Head of caudate nucleus (tissue), 42 donors: ENCODE measurements at regions not wholly inside any gene's neighbourhood (a gene's known extent, or its start where the extent isn't known, plus 50 kb on each side); places are given as distances from the start of the nearest gene placed in this dataset.

Experiments
- DNase-seq, 42 donors: peaks; one replicate each; pipeline versions ENCODE4 v3.0.0 to v3.0.0-alpha.2; 2020 to 2021; ENCODE audit warnings: mixed read lengths in 7 of 42
- intact Hi-C: fragments of 100-400 bp; cut with DNase I; formaldehyde crosslinking; loops from one replicate; pipeline ENCODE4 v1.15.0; 2022

DNA sequence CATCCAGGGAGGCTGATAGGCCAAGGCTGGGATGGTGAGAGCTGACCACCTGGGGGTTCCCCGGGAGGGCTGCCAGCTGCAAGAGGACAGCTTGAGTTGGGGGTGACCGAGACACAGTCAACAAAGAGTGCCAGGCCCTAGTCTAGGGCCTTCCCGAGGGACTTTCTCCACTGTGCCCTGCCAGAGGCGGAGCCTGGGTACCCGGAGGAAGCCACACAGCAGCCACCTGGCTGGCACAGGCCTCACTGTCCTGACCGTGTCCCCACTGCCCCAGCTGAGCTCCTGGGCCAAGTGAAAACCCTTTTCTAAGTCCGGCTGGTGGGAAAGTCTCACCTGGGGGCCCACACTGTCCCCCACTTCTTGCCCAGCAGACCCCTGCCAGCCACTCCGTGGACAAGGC is 71.9 kb upstream of the GSE1 start:
- intact Hi-C loops, result no loop called here
- DNase-seq, result no peak

DNA sequence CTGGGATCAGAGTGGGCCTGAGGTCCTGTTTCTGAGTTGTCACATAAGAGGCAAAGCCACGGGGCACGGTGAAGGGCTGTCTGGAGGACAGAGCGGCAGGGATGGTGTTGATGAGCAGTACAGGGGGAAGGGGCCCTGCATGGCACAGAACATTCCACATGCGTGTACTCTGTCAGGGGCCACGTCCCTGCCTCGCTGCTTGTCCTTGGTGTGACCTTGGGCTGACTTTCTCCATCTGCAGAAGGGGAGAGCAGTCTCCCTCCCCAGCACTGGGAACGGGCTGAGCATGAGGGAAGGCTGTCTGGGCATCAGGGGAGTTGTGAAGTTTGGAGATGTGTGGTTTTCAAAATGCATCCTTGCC is 71.5 kb upstream of the GSE1 start:
- DNase-seq, result no peak
- intact Hi-C loops, result no loop called here

DNA sequence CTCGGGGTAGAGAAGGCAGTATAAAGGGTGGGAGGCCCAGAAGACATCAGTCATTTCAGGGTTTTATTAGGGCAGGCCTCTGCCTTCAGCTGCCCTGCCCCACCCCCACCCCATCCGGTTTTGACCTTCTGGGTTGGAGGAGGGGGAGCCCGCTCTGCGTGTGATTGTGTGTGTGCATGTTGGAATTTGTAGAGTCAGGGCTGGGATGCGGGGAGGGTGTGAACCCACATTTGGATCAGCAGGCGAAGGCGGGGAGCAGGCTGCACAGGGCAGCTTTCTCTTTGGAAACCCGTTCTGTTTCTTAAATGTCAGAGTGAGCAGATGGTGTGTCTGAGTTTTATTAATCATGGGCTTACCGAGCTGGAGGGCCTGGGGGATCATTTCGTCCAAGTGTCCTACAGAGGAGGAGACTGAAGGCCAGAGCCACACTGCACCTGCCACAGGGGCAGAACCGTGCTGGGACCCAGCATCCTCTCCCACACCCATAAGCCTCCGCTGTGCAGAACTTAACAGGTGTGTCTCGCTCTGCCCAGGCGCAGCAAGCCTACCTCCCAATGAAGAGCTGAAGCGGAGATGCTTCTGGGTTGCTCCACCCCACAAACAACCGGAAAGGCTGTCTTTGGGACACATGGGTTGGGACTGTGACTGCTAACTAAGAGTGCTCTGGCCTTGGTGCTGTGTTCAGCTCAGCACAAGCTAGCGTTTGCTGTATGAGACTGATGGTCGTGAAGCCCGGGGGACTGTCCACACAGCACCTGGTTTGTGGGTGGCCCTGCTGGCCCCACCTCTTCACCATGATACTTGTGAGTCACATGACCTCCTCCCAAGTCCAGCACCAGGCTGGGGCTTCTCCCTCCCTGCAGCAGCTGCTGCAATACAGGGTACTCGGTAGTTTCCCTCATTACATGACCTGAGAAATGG is 70.9 kb upstream of the GSE1 start:
- intact Hi-C loops, result no loop called here
- DNase-seq, result no peak

DNA sequence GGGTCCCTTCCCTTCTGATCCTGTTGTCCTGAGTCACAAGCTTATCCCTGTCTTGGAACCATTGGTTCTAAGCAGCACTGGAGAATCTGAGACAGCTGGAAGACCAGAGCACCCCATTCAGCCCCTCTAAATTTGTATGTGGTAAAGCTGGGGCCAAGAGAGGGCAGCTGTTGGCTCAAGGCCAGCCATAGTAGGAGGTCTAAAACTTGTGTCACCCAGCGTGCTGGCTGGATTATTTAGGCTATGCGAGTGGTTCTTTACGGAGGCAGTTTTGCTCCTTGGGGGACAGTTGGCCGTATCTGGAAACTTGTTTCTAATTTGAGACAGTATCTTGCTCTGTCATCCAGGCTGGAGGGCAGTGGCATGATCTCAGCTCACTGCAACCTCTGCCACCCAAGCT is 69.6 kb upstream of the GSE1 start:
- intact Hi-C loops, result no loop called here
- no peak for DNase-seq

DNA sequence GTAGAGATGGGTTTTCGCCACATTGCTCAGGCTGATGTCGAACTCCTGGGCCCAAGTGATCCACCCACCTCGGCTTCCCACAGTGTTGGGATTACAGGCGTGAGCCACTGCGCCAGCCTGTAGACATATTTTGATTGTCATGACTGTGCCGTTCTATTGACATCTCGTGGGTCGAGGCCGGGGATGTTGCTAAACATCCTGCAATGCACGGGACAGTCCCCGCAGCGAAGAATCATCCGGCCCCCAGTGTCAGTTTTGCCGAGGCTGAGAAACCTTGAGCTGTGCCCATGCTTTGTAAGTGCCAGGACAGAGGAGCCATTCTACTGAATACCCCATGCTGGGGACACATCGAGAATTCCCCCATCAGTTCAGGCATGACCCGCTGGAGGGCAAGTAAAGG is 69.1 kb upstream of the GSE1 start:
- intact Hi-C loops, result no loop called here
- DNase-seq, result no peak

DNA sequence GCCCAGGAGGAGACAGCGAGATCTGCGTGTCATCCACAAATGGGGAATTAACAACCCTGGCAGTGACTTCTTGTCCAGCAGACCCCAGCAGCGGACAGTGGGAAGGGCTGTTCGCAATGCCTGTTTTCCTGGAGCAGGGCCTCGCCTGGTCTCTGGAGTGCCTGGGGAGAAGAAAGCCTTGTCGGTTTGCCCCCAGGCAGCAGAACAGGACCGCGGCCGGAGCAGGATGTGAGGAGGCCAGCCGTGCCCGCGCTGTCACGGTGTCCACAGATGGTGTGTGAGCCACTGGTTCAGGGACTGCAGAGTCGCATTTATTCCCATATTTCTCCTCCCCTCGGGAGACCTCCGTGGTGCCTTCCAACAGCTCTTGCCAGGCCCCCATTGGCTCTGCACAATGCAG is 68.5 kb upstream of the GSE1 start:
- intact Hi-C loops, result no loop called here

DNA sequence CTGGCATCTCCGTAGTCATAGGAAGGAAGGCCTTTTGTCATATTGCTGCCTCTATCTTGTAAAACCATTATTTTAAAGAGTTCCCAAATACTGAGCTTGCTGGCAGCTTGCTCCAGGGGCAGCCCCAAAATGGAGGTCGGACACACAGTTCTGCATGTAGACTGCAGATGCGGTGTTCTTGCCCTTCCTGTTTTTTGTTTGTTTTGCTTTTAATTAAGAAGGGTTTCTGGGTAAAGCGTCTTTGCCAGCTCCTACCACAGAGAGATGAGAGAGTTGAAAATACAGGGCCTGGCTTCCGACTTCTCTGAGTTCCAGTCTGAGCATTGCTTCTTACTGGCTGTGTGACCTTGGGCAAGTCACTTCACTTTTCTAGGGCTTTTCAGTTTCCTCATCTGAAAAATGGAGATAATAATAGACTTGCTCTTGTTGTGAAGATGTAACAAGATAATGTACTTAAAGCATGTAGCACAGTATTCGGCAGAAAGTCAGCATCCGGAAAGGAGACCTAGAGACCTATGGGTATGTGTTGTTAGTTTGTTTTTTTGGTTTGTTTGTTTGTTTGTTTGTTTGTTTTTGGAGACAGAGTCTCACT is 67.8 kb upstream of the GSE1 start:
- intact Hi-C loops, result no loop called here
- no peak for DNase-seq

More for the DNA sequence above, 68.5 kb upstream of the GSE1 start:
- DNase-seq, result no peak

DNA sequence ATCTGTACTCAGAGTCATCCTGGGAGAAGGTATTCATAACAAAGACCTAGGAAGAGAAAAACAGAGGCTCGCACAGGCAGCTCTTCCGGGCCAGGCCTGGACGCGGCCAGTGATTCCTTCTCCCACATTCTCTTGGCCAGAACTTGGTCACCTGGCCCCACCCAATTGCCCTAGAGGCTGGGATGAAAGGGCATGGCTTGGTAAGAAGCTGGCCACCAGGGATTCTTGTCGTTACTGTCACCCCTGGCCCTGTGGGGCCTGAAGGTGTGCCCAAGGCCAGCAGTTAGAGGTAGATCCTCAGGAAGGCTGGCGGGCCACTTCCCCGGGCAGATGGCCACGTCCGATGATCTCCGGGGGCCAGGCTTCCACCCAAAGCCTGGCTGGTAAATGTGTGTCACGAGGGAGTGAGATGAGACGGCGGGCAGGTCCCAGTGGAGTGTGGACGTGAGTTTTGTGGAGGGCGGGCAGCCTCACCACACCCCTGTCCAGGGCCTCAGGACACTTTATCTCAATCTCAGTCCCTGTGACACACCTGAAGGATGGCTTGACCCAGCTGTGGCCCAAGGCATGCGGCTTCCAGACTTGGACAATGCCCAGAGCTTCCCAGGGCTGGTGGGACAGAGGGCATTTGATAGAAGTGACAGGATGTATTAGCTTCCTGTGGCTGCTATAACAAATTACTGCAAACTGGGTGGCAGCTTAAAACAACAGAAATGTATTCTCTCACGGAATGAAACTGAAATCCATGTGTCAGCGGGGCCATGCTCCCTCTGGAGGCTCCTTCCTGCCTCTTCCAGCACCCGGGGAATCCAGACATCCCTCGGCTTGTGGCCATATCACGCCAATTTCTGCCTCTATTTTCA is 66.3 kb upstream of the GSE1 start:
- DNase-seq, result no peak
- intact Hi-C loops, result no loop called here

DNA sequence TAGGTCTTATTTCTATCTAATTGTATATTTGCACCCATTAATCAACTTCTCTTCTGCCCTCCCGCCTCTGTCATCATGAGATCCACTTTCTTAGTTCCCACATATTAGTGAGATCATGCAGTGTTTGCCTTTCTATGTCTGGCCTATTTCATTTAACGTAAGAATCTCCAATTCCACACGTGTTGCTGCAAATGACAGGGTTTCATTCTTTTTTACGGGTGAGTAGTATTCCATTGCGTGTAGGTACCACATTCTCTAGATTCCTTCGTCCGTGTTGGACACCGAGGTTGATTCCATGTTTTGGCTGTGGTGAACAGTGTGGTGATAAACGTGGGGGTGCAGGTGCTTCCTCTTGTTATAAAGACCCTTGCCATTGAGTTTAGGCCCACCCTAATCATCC is 64.7 kb upstream of the GSE1 start:
- no peak for DNase-seq
- intact Hi-C loops, result no loop called here

DNA sequence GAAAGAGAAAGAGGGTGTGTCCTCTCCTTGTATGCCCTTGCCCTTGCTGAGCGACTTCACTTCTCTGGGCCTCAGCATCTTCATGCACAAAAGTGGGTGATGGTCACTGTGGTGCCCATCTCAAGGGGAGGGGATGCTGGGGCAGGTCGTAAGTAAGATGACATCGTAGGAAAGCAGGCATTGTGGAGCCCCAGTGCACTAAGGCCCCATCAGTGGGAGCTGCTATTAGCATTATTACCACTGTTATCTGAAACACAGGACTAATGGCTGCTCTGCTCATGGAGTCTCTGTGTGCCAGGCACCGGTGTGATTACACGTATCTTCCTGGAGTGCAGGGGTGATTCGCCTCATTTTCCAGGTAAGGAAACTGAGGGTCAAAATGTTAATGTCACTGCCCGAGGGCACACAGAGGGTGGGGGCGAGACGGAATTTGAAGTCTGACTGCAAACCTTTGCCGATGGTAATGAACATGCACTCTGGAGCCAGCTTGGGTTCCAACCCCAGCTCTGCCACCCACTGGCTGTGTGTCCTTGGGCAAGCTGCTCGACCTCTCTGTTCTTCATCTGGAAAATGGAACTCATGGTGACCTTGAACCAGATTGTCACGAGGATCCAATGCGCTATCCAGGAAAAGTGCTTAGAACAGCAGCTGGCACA is 63.2 kb upstream of the GSE1 start:
- intact Hi-C loops, result no loop called here
- no peak for DNase-seq

DNA sequence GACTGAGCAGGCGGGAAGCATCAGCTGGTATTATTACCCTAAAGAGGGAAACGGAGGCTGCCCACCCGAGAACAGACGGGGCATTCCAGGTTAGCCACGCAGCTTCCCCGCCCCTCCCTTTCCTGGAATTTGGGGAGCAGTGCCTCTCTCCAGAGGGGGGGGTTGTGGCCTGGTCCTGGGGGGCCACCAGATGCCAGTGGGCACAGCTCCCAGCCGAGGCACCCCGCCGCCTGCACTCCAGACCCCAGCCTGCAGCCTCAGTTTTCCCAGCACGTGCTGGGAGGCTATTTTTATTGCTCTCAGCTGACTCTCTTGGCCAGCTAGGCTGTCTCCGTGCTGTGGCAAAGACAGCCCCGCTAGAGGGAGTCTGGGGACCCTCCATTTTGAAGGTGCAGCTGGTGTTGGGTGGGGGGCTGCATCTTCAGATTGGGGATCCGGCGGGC is 62.7 kb upstream of the GSE1 start:
- DNase-seq, result no peak
- intact Hi-C loops, result no loop called here

DNA sequence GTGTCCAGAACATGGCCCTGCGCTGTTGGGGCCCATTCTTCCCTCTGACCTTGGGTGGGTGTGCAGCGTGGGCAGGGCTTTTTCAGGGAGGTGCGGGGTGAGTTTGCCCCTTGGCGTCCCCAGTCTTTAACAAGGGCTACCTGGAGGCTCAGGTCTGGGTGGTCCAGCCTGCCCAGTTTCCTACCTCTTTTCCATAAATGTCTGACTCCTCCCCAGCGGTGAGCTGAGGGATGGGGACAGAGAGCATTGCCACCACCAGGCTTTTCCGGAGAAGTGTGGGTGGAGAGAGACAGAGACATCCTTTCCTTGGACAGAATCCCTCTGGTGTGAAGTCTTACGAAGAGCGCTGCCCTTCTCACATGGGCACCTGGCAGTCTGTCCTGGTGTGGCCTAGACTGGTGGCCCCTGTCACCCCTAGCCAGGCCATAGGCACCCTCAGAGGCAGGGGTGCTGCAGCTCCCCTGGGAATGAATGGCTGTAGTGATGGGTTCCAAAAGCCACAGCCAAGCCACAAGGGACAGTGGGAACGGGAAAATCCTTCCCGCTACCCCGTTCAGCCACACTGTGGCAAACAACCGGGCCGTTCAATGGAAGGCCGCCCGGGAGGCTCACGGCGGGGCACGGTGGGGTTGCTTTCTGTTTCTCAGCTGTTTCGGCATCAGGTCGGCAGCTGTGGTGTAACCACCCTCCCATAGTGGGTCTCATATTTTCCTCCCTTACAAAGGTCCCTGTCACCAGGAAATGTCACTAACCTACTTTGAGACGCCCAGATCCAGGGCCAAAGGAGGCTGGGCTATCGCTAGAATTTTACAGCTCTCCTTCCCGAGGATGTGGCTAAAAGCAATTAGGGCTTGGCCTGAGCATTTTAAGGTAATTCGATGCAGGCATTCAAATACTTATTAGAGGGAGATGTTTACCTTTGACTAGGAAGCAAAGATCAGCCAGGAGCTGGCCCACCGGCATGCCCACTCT is 61.9 kb upstream of the GSE1 start:
- intact Hi-C loops, result no loop called here
- DNase-seq, result no peak

DNA sequence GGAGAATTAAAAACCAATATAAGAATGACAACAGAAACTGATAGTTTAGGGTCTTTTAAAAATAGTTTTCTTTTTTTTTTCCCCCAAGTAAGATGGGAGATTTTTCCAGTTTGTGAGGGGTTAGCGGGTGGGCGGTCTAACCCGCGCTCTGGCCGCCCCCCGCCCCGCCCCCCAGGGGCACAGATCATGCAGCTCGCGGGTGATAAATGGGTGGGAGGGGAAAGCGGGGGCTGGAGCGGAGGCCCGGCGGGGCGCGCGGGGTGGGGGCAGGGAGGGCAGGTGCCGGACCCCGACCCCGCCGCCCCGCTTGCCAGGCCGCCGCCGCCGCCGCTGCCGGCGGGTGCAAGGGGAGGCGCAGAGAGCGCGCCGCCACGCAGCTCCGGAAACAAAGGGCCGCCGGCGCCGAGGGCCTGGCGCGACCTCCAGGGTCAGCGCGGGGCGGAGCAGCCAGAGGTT is 60.1 kb upstream of the GSE1 start:
- intact Hi-C loops, result no loop called here
- DNase-seq, result peak in 2 of 42 donors; percentile 15 to 53

DNA sequence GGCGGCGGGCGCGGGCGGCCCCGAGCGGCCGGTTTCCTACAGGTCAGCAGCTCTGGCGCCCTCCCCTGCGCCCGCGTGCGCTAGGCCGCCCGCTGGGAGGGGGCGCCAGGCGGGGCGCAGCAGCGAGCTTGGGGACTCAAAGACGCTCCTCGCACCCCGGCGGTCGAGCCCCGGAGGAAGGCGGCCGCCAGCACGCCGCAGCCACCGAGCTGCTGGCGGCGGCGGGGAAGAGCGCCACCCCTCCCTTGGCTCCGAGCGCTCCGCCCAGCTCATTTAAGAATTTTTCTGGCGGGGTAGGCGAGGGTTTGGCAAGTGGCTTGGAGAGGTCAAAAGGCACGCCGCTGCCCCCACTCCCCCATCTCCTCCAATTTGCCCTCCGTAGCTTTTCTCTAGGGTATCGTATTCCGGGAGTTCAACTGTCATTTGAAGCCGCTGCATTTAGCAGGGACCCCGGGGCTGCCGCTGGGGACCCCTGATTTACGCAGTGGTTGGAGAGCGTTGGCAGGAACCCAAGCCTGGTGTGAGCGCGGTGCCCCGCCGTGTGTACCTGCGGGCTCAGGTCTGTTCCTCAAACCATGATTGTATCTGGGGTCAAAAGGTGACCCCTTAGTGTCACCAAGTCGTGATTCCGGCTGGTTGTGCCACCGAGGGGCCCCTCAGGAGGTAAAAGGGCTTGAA is 59.5 kb upstream of the GSE1 start:
- intact Hi-C loops, result no loop called here
- peak in 33 of 42 donors; percentile 17 to 67 (median 49) for DNase-seq

DNA sequence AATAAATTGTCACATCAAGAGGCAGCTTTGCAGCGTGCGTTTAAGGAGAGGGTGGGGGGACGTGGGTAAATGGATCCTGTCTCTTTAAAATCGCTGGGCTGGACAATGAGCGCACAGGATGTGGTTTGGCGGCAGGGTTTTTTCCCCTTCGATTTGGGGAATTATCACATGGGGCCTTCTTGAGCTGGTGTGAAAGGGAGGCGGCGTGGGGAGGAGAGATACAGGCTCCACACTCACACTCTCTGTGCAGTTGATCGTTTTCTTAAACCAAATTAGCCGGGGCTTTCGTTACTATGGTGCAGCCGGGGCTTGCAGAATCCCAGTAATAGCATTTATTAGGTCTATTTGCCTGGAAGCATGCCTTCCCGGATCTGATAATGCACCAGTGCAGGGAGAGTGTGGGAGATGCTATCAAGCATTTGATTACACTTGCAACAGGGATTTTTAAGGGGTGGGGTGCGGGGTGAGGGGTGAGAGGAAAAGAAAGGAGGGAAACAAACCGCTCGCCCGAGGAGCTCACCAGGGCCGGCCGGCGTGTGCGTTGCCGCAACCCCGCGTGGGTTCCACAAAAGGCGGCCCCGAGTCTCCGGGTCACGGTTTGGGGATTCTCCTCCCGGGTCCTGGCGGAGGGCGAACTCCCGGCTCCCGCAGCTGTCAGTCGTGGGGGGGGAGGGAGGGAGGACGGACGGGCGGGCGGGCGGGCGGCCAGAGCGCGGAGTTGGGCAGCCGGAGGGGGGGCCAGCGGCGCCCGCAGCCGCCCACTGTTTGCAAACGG is 58.8 kb upstream of the GSE1 start:
- DNase-seq, result peak in 41 of 42 donors; percentile 27 to 79 (median 55)
- intact Hi-C loops, result no loop called here

DNA sequence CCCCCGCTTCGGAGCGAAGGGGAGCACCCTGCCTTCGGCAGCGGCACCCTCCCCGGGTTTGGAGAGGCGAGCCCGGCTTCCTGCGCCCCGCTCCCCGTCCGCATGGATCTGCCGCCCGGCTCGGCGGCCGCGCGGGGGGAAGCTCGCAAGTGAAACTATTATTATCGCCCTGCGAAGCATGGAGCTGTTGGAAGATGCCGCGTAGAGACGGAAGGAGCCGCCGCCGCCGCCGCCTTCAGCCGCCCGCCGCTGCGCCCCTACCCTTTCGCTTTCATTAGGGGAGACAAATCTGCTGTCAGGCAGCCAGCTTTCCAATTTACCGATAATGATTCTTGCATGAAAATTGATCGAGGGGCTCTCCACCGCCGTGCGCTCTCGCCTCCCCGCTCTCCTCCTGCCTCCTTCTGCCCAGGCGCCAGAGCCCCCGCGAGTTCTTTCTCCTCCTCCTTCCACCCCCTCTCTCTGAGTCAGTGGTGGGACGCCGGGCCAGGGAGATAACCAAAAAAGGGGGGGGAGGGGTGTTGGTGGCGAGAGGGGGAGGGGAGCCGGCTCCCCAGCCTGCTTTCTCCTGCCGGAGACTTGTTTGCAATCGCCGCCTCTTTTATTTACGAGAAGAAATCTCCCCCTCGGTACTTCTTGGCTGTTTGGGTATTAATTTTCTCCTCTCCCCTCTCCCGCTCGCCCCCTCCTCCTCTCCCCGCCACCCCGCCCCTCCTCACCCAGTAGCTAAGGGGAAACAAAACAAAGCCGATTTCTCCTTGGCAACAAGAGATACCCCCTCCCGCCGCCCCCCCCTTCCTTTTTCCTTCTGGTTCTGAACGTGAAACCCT is 58.0 kb upstream of the GSE1 start:
- intact Hi-C loops, result no loop called here
- peak in 37 of 42 donors; percentile 16 to 82 (median 59) for DNase-seq
